Nucleus accumbens (tissue), 56 donors: ENCODE measurements at regions not wholly inside any gene's neighbourhood (a gene's known extent, or its start where the extent isn't known, plus 50 kb on each side); places are given as distances from the start of the nearest gene placed in this dataset.

ENCODE experiments used
- DNase-seq, 56 donors: peaks; one replicate each; lab custom pipeline; 2025; lab: John Stamatoyannopoulos, UW

DNA sequence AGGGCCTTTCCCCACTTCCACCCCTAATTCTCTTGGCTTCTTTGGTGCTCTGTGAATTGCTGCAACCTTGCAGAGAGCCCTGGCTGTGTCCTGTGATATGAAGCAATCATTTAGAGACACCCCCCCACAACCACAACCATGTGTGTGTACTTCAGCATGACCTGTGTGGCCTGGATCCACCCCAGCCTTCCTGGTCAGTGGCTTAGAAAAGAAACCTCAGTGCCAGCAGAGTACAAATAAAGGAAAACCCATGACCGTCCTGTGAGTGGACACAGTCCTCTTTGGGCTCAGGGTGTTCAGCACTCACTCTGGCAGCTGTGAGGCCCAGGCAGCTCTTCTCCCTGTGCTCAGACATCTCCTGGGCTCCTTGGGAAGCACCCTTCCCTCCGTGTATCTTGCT is 206.6 kb upstream of the DIO3 start:
- no peak for DNase-seq

DNA sequence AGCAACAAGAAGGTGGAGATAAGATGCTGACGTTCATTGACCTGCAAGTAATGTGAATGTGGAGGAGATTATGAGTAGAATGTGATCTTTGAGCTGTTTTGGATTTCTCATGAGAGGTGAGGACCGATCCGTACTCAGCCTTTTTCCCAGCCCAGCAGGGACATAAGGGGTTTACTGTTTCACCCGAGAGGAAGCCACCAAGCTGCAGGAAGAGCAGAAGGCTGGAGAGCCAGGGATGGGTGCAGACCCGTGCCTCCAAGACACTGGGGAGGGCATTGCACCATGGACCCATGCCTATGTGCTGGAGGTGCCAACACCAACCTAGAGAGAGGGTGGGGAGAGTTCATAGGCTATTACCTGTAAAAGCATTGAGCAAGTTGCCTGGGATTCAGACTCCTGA is 206.0 kb upstream of the DIO3 start:
- DNase-seq: no peak

DNA sequence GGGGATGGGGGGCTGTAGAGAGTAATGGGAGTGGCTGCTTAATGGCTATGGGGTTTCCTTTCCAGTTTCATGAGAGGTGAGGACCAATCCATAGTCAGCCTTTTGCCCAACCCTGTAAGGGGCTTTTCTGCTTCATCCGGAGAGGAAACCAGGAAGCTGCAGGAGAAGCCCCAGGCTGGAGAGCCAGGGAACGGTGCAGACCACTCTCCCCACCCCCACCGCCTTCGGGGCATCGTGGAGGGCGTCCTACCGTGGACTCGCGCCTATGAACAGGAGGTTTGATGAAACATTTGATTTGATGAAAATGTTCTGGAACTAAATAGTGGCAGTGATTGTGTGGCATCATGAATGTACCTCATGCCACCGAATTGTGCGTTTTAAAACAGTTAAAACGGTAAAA is 204.3 kb upstream of the DIO3 start:
- no peak for DNase-seq

DNA sequence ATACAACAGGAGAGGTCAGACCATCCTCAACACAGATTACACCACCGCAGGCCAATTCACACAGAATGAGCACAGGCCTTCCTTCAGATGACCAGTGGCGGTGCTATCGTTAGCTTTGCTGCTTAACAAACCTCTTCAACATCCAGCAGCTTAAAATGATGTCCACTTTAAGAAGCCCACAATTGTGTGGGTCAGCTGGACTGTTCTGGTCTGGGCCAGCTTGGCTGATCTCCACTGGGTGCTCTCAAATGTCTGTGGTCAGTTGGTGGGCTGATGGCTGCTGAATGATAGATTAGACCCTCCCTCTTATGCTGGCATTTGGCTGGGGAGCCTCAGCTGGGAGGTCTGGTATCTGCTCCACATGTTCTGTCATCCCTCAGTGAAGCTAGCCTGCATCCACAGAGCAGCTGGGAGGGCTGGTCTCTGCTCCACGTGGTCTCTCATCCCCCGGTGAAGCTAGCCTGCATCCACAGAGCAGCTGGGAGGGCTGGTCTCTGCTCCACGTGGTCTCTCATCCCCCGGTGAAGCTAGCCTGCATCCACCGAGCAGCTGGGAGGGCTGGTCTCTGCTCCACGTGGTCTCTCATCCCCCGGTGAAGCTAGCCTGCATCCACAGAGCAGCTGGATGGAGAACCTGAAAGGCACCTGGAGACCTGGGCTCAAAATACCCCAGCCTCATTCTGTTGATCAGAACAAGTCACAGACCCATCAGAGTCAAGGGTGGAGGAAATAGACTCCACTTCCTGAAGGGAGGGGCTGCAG is 203.6 kb upstream of the DIO3 start:
- DNase-seq: no peak

- no peak for DNase-seq
Observed at GRCh38 chr14:101358320-101359125, 202.8 kb upstream of the DIO3 start.

GRCh38 chr14:101359221-101360053 is 201.9 kb upstream of the DIO3 start:
- no peak for DNase-seq

DNA sequence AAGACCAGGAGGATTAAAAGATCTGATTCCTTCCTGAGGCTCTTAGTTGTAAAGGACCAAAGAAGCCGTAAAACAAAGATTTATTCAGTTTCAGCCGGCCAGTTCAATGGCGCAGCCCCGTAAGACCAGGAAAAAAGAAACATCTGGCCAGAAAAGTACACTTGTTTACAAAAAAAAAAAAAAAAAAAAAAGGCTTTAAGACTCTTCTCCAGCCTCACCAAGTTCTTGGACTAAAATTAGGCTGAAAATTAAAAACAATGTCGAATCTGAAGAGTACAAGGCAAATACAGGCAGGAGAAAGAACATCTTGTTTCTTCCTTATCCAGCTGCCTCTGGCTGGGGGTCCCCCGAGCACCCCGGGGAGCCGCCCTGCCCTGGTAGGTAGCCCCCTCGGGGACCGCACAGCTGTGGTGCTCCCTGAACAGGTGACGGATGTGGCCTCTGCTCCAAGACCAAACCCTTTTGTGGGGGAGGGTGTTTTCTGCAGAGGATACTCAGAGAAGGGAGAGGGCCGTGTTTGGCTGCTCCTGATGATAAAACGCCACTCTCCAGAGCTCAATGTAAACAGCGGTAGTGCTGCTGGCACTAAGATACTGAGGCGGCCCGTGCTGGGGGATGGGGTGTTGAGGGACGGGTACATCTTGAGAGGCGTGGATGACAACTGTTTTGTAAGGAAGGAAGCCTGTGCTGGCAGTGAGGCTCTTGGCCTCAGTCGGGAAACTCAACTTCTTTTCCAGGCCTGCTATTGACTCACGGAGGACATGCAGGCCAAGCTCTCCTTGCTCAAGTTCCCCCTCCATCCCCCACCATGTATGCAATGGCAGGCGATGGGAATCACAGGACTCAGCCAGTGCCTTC is 201.0 kb upstream of the DIO3 start:
- DNase-seq: no peak

GRCh38 chr14:101361044-101361443 is 200.3 kb upstream of the DIO3 start:
- no peak for DNase-seq

GRCh38 chr14:101361451-101362433 is 199.6 kb upstream of the DIO3 start:
- no peak for DNase-seq

GRCh38 chr14:101362529-101363260 is 198.6 kb upstream of the DIO3 start:
- DNase-seq: no peak

- DNase-seq: no peak
Observed at GRCh38 chr14:101363261-101363555, 198.1 kb upstream of the DIO3 start.

- DNase-seq: no peak
Observed at GRCh38 chr14:101363880-101364391, 197.4 kb upstream of the DIO3 start.

GRCh38 chr14:101364503-101365328 is 196.6 kb upstream of the DIO3 start:
- DNase-seq: no peak

GRCh38 chr14:101365329-101366158 is 195.8 kb upstream of the DIO3 start:
- no peak for DNase-seq

DNA sequence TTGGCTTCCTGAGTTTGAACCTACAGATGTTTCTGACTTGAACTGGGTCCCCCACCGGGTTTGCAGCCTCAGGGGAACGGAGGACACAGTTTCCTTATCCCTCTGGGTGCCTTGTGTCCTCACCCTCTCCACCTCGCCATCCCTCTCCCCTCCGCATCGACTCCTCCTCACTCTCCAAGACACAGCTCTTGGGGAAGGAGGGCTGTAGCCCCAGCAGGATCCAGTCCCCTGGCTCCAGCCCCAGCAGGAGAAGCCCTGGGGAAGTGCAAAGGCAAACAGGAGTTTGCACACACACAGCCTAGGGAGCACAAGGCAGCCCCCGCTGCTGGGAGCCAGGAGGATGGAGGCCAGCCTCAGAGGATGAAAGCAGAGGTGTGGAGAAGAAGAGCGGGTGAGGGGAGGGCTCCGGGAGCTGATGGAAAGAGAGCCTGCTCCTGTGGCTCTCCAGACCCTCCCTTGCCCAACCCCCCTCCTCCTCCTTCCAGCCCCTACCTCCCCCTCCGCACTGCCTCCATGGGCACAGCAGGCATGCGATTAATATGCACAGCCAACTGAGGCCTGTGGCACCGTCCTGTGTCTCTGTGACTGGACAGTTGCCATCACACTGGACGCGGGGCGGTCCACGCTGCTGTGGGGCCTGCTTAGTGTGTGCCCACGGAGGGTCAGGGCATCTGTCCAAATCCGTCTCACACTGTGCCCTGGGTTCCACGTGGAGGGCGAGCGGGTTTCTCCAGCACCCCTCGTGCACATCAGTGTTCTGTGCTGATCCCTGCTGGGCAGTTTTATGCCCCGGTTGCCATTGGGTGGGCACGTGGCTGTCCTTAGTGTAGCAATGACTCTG is 193.7 kb upstream of the DIO3 start:
- no peak for DNase-seq
